ENCODE measurements at regions not wholly inside any gene's neighbourhood (a gene's known extent, or its start where the extent isn't known, plus 50 kb on each side); places are given as distances from the start of the nearest gene placed in this dataset.

- POLR2A ChIA-PET, result no interaction called here
- no peak for TF ChIP-seq RBM39 (optimal IDR thresholded peaks at IDR 0.05; ENCODE audit: low read depth, low read length)
- TF ChIP-seq TAF9B (IDR thresholded peaks at IDR 0.05; ENCODE audit: partially characterized antibody), result no peak
- TF ChIP-seq CHD2 (IDR thresholded peaks at IDR 0.05; ENCODE audit: low read depth, low read length), result no peak
- TF ChIP-seq ZNF780A (CRISPR knock-in tag; IDR thresholded peaks at IDR 0.05), result no peak
- TF ChIP-seq, protein P1, sequence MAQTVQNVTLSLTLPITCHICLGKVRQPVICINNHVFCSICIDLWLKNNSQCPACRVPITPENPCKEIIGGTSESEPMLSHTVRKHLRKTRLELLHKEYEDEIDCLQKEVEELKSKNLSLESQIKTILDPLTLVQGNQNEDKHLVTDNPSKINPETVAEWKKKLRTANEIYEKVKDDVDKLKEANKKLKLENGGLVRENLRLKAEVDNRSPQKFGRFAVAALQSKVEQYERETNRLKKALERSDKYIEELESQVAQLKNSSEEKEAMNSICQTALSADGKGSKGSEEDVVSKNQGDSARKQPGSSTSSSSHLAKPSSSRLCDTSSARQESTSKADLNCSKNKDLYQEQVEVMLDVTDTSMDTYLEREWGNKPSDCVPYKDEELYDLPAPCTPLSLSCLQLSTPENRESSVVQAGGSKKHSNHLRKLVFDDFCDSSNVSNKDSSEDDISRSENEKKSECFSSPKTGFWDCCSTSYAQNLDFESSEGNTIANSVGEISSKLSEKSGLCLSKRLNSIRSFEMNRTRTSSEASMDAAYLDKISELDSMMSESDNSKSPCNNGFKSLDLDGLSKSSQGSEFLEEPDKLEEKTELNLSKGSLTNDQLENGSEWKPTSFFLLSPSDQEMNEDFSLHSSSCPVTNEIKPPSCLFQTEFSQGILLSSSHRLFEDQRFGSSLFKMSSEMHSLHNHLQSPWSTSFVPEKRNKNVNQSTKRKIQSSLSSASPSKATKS (CRISPR knock-in tag; IDR thresholded peaks at IDR 0.05), result no peak
- no peak for TF ChIP-seq GTF2B (IDR thresholded peaks at IDR 0.05; ENCODE audit: extremely low read depth, insufficient read length)
- no peak for TF ChIP-seq ZNF696 (CRISPR knock-in tag; conservative IDR thresholded peaks at IDR 0.05)
- no peak for TF ChIP-seq NFXL1 (CRISPR knock-in tag; IDR thresholded peaks at IDR 0.05)
- no peak for TF ChIP-seq ZNF589 (CRISPR knock-in tag; IDR thresholded peaks at IDR 0.05; ENCODE audit: low read depth)
- TF ChIP-seq FOS (IDR thresholded peaks at IDR 0.05; ENCODE audit: extremely low read depth, insufficient read length), result no peak
- TF ChIP-seq BHLHE40 (IDR thresholded peaks at IDR 0.05; ENCODE audit: low read length), result no peak
- no peak for TF ChIP-seq ZNF197 (CRISPR knock-in tag; IDR thresholded peaks at IDR 0.05; ENCODE audit: low read depth)
- TF ChIP-seq DIDO1 (tag; IDR thresholded peaks at IDR 0.05; ENCODE audit: low read depth), result no peak
- TF ChIP-seq CEBPG (CRISPR knock-in tag; IDR thresholded peaks at IDR 0.05), result no peak
- TF ChIP-seq CEBPG (tag; conservative IDR thresholded peaks at IDR 0.05 in 1 of 2, IDR thresholded peaks at IDR 0.05 in 1 of 2), result no peak
- no peak for TF ChIP-seq ZNF398 (CRISPR knock-in tag; IDR thresholded peaks at IDR 0.05)
- H3K4me3 ChIP-seq, result no peak overlapping the region
- H3K9ac ChIP-seq (ENCODE audit: insufficient read depth in 1 of 2, low read depth in 2 of 2, low read length in 2 of 2), result no peak overlapping the region
- in situ Hi-C loops (cut with MboI) (no loop called here), intact Hi-C loops (cut with micrococcal nuclease) (no loop called here)
- no peaks in the 10 kb centered on the region for H3K9me3 ChIP-seq (replicated peaks; ENCODE audit: control insufficient read depth, insufficient read depth, low read depth, low read length)
- no peak for FAIRE-seq
- CTCF ChIA-PET (ENCODE audit: low intra/inter-chr PET ratio), result no interaction called here
- H4K20me1 ChIP-seq (replicated peaks; ENCODE audit: control insufficient read depth, insufficient read depth, low read length), result no peaks in the 10 kb centered on the region
- no peak for ATAC-seq
- H3K9me1 ChIP-seq (ENCODE audit: control insufficient read depth, insufficient read depth, low read length), result no peaks in the 10 kb centered on the region
- no peak for DNase-seq (ENCODE audit: extremely low read depth in 1 of 4, low spot score in 3 of 4)
- H3K27me3 ChIP-seq (ENCODE audit: control insufficient read depth in 2 of 2, insufficient read depth in 2 of 2, low read length in 2 of 2), result no peaks in the 10 kb centered on the region; a peak in 1 of 5 replicates
- 0% methylated on average over 2 of the region's 2 CpGs for WGBS (ENCODE audit: insufficient coverage, low coverage, missing lambda C conversion rate)
- no peaks in the 10 kb centered on the region for H3K36me3 ChIP-seq (ENCODE audit: control insufficient read depth, insufficient read depth, low read length)
- no TSS peak for BruUV-seq (replicated peaks)
- no peak overlapping the region for H2AFZ ChIP-seq (ENCODE audit: low read depth, low read length)
- H3K27ac ChIP-seq (ENCODE audit: extremely low read depth, low read depth, low read length), result no peak overlapping the region
- H3K4me1 ChIP-seq (replicated peaks in 1 of 2; ENCODE audit: control insufficient read depth in 2 of 2, insufficient read depth in 2 of 2, low read length in 2 of 2), result no peaks in the 10 kb centered on the region
- no peak overlapping the region for H3K4me2 ChIP-seq (ENCODE audit: insufficient read depth, low read length)
- H3K79me2 ChIP-seq (ENCODE audit: control insufficient read depth, insufficient read depth, low read length), result no peaks in the 10 kb centered on the region
Observed at GRCh38 chr3:176579711-176580185, 617.5 kb downstream of the TBL1XR1 start.

Data from K562 (cell line).